ENCODE measurements at regions not wholly inside any gene's neighbourhood (a gene's known extent, or its start where the extent isn't known, plus 50 kb on each side); places are given as distances from the start of the nearest gene placed in this dataset.

DNA sequence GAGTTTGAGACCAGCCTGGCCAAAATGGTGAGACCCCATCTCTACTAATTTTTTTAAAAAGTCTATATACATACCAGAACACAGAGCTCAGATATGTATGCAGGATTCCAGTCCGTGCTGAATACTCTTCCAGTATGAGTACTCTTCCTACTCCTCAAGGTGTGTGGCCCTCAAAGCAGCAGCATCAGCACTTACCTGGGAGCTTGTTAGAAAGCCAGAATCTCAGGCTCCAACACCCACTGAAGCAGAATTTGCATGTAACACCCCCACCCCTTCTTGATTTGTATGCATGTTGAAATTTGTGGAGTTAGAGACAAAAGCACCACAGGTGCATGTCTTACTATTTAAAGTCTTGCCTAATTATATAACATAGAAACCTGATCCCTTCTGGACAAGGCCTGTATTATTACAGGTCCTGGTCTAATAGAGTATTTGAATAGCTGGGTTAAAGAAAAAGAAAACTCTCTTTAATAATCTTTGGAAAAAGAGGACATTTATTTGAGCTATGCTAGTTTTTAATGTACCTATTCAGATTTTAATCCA is 50.3 kb upstream of the NFE2L2 start:
- no TSS peak for BruUV-seq (replicated peaks)
- Histone ChIP-seq H3K36me3 (ENCODE audit: control insufficient read depth, insufficient read depth, low read length) (no peaks in the 10 kb centered on the region), H3K9me3 (no peaks in the 10 kb centered on the region), H3K27me3 (replicated peaks; ENCODE audit: control insufficient read depth, insufficient read depth, low read length) (no peaks in the 10 kb centered on the region), H3K4me1 (no peaks in the 10 kb centered on the region), H3K4me3 (ENCODE audit: low read depth, low read length) (no peak overlapping the region)
- intact Hi-C loops (cut with micrococcal nuclease; ENCODE audit: unreplicated experiment) = no loop called here
- no peaks in the 10 kb centered on the region for H3K36me3 Mint-ChIP-seq (ENCODE audit: insufficient read depth, unreplicated experiment)
- ChIA-PET CTCF (interaction anchor here (0.6 kb wide), 1 partner anchor 151 kb away, joined by 3 read pairs; no protein-coding TSS in a partner anchor), POLR2A (no interaction called here)
- no peaks in the 10 kb centered on the region for H3K4me1 Mint-ChIP-seq (ENCODE audit: low read depth, unreplicated experiment)
- no peaks in the 10 kb centered on the region for H3K9me3 Mint-ChIP-seq (ENCODE audit: unreplicated experiment)
- H3K27ac Mint-ChIP-seq (ENCODE audit: unreplicated experiment) = no peak overlapping the region
- TF ChIP-seq, protein P1, sequence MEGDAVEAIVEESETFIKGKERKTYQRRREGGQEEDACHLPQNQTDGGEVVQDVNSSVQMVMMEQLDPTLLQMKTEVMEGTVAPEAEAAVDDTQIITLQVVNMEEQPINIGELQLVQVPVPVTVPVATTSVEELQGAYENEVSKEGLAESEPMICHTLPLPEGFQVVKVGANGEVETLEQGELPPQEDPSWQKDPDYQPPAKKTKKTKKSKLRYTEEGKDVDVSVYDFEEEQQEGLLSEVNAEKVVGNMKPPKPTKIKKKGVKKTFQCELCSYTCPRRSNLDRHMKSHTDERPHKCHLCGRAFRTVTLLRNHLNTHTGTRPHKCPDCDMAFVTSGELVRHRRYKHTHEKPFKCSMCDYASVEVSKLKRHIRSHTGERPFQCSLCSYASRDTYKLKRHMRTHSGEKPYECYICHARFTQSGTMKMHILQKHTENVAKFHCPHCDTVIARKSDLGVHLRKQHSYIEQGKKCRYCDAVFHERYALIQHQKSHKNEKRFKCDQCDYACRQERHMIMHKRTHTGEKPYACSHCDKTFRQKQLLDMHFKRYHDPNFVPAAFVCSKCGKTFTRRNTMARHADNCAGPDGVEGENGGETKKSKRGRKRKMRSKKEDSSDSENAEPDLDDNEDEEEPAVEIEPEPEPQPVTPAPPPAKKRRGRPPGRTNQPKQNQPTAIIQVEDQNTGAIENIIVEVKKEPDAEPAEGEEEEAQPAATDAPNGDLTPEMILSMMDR (IDR thresholded peaks at IDR 0.05; ENCODE audit: insufficient read depth in 1 of 2, low read depth in 1 of 2, low read length in 1 of 2, severe bottlenecking in 1 of 2, unreplicated experiment in 1 of 2) = no peak
- no peak overlapping the region for H3K4me3 Mint-ChIP-seq (ENCODE audit: unreplicated experiment)
- H3K27me3 Mint-ChIP-seq (ENCODE audit: insufficient read depth, unreplicated experiment) = no peaks in the 10 kb centered on the region
- DNase-seq = no peak

DNA sequence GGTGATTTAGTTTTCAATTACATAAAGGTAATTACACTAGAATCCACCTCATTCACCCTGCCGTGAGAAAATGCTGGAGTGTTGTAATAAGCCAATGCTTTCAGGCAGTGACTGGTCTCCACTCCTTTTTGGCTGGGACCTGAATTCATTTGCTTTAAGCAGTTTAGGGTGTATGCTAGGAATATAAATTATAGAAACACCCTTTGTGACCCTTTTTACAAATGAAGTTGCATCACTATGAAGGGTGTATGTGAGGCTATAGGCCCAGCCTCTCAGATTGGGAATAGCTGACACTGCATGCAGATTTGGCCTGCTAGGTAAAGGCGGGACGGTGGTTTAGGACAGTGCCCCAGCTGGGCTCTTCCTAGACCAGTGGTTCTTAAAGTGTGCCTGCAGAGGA is 50.8 kb upstream of the NFE2L2 start:
- Histone ChIP-seq H3K36me3 (ENCODE audit: control insufficient read depth, insufficient read depth, low read length) (no peaks in the 10 kb centered on the region), H3K27me3 (replicated peaks; ENCODE audit: control insufficient read depth, insufficient read depth, low read length) (no peaks in the 10 kb centered on the region), H3K9me3 (no peaks in the 10 kb centered on the region), H3K4me3 (ENCODE audit: low read depth, low read length) (no peak overlapping the region), H3K4me1 (no peaks in the 10 kb centered on the region)
- Mint-ChIP-seq H3K4me3 (ENCODE audit: unreplicated experiment) (no peak overlapping the region), H3K27ac (ENCODE audit: unreplicated experiment) (no peak overlapping the region), H3K4me1 (ENCODE audit: low read depth, unreplicated experiment) (no peaks in the 10 kb centered on the region), H3K9me3 (ENCODE audit: unreplicated experiment) (no peaks in the 10 kb centered on the region), H3K36me3 (ENCODE audit: insufficient read depth, unreplicated experiment) (no peaks in the 10 kb centered on the region), H3K27me3 (ENCODE audit: insufficient read depth, unreplicated experiment) (no peaks in the 10 kb centered on the region)
- no peak for DNase-seq
- BruUV-seq (replicated peaks) = no TSS peak
- intact Hi-C loops (cut with micrococcal nuclease; ENCODE audit: unreplicated experiment) = no loop called here
- POLR2A ChIA-PET = no interaction called here
- CTCF ChIA-PET = interaction anchor here (0.6 kb wide), 1 partner anchor 151 kb away, joined by 3 read pairs; no protein-coding TSS in a partner anchor
- TF ChIP-seq, protein P1 (IDR thresholded peaks at IDR 0.05; ENCODE audit: insufficient read depth in 1 of 2, low read depth in 1 of 2, low read length in 1 of 2, severe bottlenecking in 1 of 2, unreplicated experiment in 1 of 2) = no peak

DNA sequence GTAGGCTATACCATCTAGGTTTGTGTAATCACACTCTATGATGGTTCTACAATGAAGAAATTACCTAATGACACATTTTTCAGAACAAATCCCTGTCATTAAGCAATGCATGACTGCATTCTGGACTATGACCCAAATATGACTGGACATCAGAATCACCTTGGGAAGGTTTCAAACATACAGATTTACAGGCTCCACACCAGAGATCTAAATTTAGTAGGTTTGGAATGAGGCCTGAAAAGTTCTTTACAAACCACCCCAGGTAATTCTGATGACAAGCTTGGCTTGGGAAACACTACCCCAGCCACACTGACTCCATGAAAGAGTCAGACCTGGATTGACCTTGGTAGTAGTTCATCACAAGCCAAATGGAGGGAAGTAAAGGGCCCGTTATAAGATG is 52.2 kb upstream of the NFE2L2 start:
- H3K27me3 ChIP-seq (replicated peaks; ENCODE audit: control insufficient read depth, insufficient read depth, low read length) = no peaks in the 10 kb centered on the region
- H3K36me3 ChIP-seq (ENCODE audit: control insufficient read depth, insufficient read depth, low read length) = no peaks in the 10 kb centered on the region
- no peaks in the 10 kb centered on the region for H3K4me1 ChIP-seq
- no TSS peak for BruUV-seq (replicated peaks)
- Mint-ChIP-seq H3K27me3 (ENCODE audit: insufficient read depth, unreplicated experiment) (no peaks in the 10 kb centered on the region), H3K4me1 (ENCODE audit: low read depth, unreplicated experiment) (no peaks in the 10 kb centered on the region), H3K27ac (ENCODE audit: unreplicated experiment) (no peak overlapping the region), H3K4me3 (ENCODE audit: unreplicated experiment) (no peak overlapping the region), H3K9me3 (ENCODE audit: unreplicated experiment) (no peaks in the 10 kb centered on the region), H3K36me3 (ENCODE audit: insufficient read depth, unreplicated experiment) (no peaks in the 10 kb centered on the region)
- CTCF ChIA-PET = no interaction called here
- TF ChIP-seq, protein P1 (IDR thresholded peaks at IDR 0.05; ENCODE audit: insufficient read depth in 1 of 2, low read depth in 1 of 2, low read length in 1 of 2, severe bottlenecking in 1 of 2, unreplicated experiment in 1 of 2) = no peak
- POLR2A ChIA-PET = no interaction called here
- no peaks in the 10 kb centered on the region for H3K9me3 ChIP-seq
- intact Hi-C loops (cut with micrococcal nuclease; ENCODE audit: unreplicated experiment) = no loop called here
- H3K4me3 ChIP-seq (ENCODE audit: low read depth, low read length) = no peak overlapping the region
- no peak for DNase-seq
